ENCODE measurements at regions not wholly inside any gene's neighbourhood (a gene's known extent, or its start where the extent isn't known, plus 50 kb on each side); places are given as distances from the start of the nearest gene placed in this dataset.

DNA sequence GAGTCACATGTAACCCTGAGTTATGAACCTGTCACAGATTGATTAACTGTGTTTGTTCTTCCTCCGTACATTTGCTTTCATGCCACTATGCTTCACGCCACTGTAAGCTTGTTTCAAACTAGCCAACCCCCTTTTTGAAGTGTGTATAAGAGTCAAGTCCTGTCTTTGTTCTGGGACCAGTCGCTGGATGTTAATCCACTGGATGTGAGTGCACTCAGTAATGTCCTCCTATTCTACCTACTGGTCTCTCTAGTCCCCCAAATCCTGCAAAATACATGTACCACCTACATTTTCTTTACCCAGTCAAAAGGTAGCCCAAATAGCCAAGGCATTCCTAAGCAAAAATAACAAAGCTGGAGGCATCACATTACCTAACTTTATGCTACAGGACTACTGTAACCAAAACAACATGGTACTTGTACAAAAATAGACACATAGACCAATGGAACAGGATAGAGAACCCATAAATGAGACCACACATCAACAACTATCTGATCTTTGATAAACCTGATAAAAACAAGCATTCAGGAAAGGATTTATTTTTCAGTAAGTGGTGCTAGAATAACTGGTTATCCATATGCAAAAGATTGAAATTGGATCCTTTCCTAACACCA lies 1139.1 kb upstream of the SEMA6A start:
- TF ChIP-seq, protein P1, sequence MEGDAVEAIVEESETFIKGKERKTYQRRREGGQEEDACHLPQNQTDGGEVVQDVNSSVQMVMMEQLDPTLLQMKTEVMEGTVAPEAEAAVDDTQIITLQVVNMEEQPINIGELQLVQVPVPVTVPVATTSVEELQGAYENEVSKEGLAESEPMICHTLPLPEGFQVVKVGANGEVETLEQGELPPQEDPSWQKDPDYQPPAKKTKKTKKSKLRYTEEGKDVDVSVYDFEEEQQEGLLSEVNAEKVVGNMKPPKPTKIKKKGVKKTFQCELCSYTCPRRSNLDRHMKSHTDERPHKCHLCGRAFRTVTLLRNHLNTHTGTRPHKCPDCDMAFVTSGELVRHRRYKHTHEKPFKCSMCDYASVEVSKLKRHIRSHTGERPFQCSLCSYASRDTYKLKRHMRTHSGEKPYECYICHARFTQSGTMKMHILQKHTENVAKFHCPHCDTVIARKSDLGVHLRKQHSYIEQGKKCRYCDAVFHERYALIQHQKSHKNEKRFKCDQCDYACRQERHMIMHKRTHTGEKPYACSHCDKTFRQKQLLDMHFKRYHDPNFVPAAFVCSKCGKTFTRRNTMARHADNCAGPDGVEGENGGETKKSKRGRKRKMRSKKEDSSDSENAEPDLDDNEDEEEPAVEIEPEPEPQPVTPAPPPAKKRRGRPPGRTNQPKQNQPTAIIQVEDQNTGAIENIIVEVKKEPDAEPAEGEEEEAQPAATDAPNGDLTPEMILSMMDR (conservative IDR thresholded peaks at IDR 0.05 in 1 of 2, IDR thresholded peaks at IDR 0.05 in 1 of 2; ENCODE audit: extremely low read depth in 1 of 2, insufficient read depth in 1 of 2, low read depth in 1 of 2, low read length in 2 of 2) = no peak
- no peak for TF ChIP-seq EZH2 (IDR thresholded peaks at IDR 0.05; ENCODE audit: borderline replicate concordance, low read length)

Data from mammary epithelial cell (primary cell).